ENCODE measurements at regions not wholly inside any gene's neighbourhood (a gene's known extent, or its start where the extent isn't known, plus 50 kb on each side); places are given as distances from the start of the nearest gene placed in this dataset.

- Histone ChIP-seq H3K36me3 (ENCODE audit: control insufficient read depth in 4 of 4, insufficient read depth in 4 of 4, low read length in 4 of 4) (no peaks in the 10 kb centered on the region), H3K9me3 (ENCODE audit: control insufficient read depth in 4 of 4, insufficient read depth in 3 of 4, low read length in 3 of 4) (peaks cover 0 to 13% (median 0%) of the 10 kb centered on the region in 4 donors), H3K4me1 (ENCODE audit: control insufficient read depth in 5 of 5, insufficient read depth in 5 of 5, low read length in 5 of 5) (no peaks in the 10 kb centered on the region), H3K9ac (ENCODE audit: insufficient read depth in 1 of 2, low read length in 2 of 2) (no peak overlapping the region), H3K4me3 (no peak overlapping the region), H3K27me3 (ENCODE audit: control insufficient read depth in 3 of 3, insufficient read depth in 3 of 3, low read length in 2 of 3) (peaks cover 0 to 7% (median 6%) of the 10 kb centered on the region in 3 donors), H3K27ac (ENCODE audit: low read depth in 1 of 2, low read length in 1 of 2) (no peak overlapping the region)
- no peak for TF ChIP-seq CTCF (IDR thresholded peaks at IDR 0.05; ENCODE audit: control extremely low read depth, extremely low read depth)
- 83 to 88% methylated on average over 13 of the region's 13 CpGs for WGBS, 2 donors
- no peak for DNase-seq
- ATAC-seq (ENCODE audit: insufficient read depth, low FRiP score), result no peak
These were observed 70.2 kb upstream of the PPP2R2D start for GRCh38 chr10:131830446-131831130.

- Histone ChIP-seq H3K9ac (ENCODE audit: insufficient read depth in 1 of 2, low read length in 2 of 2) (no peak overlapping the region), H3K4me3 (no peak overlapping the region), H3K27ac (ENCODE audit: low read depth in 1 of 2, low read length in 1 of 2) (no peak overlapping the region), H3K27me3 (ENCODE audit: control insufficient read depth in 3 of 3, insufficient read depth in 3 of 3, low read length in 2 of 3) (peaks cover 0 to under 1% (median 0%) of the 10 kb centered on the region in 3 donors), H3K4me1 (ENCODE audit: control insufficient read depth in 5 of 5, insufficient read depth in 5 of 5, low read length in 5 of 5) (no peaks in the 10 kb centered on the region), H3K9me3 (ENCODE audit: control insufficient read depth in 4 of 4, insufficient read depth in 3 of 4, low read length in 3 of 4) (peaks cover 0 to 13% (median 0%) of the 10 kb centered on the region in 4 donors), H3K36me3 (ENCODE audit: control insufficient read depth in 4 of 4, insufficient read depth in 4 of 4, low read length in 4 of 4) (no peaks in the 10 kb centered on the region)
- WGBS, 2 donors, result 64 to 69% methylated on average over 14 of the region's 14 CpGs
- TF ChIP-seq CTCF (IDR thresholded peaks at IDR 0.05; ENCODE audit: control extremely low read depth, extremely low read depth), result no peak
- ATAC-seq (ENCODE audit: insufficient read depth, low FRiP score) (no peak), DNase-seq (no peak)
These were observed 69.2 kb upstream of the PPP2R2D start for GRCh38 chr10:131831561-131831960.

GRCh38 chr10:131832056-131832685 is 68.6 kb upstream of the PPP2R2D start:
- Histone ChIP-seq H3K9ac (ENCODE audit: insufficient read depth in 1 of 2, low read length in 2 of 2) (no peak overlapping the region), H3K9me3 (ENCODE audit: control insufficient read depth in 4 of 4, insufficient read depth in 3 of 4, low read length in 3 of 4) (peaks cover 0 to 13% (median 0%) of the 10 kb centered on the region in 4 donors), H3K36me3 (ENCODE audit: control insufficient read depth in 4 of 4, insufficient read depth in 4 of 4, low read length in 4 of 4) (no peaks in the 10 kb centered on the region), H3K4me3 (no peak overlapping the region), H3K4me1 (ENCODE audit: control insufficient read depth in 5 of 5, insufficient read depth in 5 of 5, low read length in 5 of 5) (no peaks in the 10 kb centered on the region), H3K27ac (ENCODE audit: low read depth in 1 of 2, low read length in 1 of 2) (no peak overlapping the region), H3K27me3 (ENCODE audit: control insufficient read depth in 3 of 3, insufficient read depth in 3 of 3, low read length in 2 of 3) (no peaks in the 10 kb centered on the region)
- TF ChIP-seq CTCF (IDR thresholded peaks at IDR 0.05; ENCODE audit: control extremely low read depth, extremely low read depth), result no peak
- DNase-seq (no peak), ATAC-seq (ENCODE audit: insufficient read depth, low FRiP score) (no peak)
- 86 to 87% methylated on average over 17 of the region's 17 CpGs for WGBS, 2 donors
